ENCODE measurements at regions not wholly inside any gene's neighbourhood (a gene's known extent, or its start where the extent isn't known, plus 50 kb on each side); places are given as distances from the start of the nearest gene placed in this dataset.

DNA sequence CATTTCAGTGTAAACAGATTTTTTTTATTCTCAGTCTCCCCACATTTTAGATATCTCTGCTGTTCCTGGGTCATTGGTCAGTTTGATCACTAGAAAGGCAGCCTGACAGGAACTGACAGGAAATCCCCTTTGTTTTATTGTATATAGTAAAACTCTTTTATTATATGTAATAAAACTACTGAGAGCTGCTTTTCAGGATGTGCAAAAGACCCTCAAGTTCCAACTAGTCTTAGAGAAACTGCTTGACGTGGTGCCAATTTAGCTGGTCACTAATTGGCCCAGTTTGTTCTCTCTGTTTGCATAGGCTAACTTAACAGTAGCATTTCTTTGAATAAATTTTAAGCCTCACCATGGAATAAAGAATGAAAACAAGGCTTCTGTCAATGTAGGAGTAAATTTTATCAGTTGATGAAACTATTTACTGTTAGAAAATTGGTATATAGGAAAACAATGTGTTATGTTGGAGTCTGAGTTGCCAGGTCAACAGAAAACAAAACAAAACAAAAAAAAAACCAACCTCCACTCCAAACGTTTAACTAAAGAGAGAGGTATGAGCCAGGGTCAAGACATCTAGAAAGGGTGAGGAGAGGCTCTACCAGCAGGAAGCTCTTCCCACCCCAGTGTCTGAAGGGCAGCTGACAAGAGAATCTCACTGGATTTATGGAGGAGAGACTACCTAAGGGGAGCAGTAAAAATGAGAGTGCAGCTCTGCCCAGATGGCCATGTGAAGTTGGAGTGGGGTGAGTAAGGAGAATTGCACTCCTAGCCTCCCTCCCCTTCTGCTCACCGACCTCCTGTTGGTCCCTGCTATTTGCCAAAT is 184.6 kb downstream of the ST6GAL2 start:
- no peak for DNase-seq (ENCODE audit: low read depth, low spot score)
- no peak overlapping the region for H3K4me3 ChIP-seq (ENCODE audit: low read length)

DNA sequence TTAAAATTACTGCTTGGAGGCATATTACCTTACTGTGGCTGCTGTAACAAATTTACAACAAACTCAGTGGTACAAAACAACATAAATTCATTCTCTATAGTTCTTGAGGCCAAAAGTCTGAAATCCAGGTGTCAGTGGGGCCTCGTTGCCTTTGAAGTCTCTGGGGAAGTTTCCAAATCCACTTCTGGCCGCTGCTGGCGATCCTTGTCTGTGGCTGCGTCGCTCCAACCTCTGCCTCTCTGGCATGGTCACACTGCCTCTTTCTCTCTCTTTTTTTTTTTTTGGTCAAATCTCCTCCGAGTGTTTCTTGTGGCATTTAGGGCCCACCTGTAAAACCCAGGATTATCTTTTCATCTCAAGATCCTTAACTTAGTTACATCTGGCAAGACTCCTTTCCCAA is 182.8 kb downstream of the ST6GAL2 start:
- H3K4me3 ChIP-seq (ENCODE audit: low read length) = no peak overlapping the region
- no peak for DNase-seq (ENCODE audit: low read depth, low spot score)

DNA sequence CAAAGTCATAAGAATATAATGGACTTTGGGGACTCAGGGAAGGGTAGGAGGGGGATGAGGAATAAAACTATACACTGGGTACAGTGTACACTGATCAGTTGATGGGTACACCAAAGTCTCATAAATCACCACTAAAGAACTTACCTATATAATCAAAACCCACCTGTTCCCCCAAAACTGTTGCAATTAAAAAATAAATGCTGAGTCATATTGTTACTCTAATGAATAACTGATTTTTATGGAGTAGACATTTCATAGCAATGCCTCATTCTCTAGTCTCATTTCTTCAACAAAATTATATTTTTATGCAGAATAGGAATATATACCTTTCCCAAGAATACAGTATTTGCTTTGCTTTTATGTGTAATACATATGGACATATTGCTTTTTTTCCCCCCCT is 181.2 kb downstream of the ST6GAL2 start:
- no peak for DNase-seq (ENCODE audit: low read depth, low spot score)
- H3K4me3 ChIP-seq (ENCODE audit: low read length) = no peak overlapping the region

DNA sequence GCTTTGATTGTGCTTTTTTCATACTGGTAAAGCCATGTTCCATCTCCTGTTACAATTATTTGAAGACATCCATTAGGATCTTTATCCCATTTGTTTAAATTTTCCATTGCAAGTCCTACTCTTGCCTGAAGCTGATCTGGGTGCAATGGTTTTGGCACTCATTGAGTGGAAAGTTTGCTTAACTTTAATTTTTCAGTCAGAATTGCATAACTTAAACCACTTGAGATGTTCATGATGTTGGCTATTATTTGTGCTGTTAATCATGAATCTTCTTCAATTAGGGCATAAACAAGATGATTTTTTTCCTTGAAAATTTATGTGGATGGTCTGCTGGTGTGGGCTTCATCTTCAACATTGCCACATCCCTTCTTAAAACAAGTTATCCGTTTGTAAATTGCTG is 180.1 kb downstream of the ST6GAL2 start:
- no peak overlapping the region for H3K4me3 ChIP-seq (ENCODE audit: low read length)
- DNase-seq (ENCODE audit: low read depth, low spot score) = no peak

DNA sequence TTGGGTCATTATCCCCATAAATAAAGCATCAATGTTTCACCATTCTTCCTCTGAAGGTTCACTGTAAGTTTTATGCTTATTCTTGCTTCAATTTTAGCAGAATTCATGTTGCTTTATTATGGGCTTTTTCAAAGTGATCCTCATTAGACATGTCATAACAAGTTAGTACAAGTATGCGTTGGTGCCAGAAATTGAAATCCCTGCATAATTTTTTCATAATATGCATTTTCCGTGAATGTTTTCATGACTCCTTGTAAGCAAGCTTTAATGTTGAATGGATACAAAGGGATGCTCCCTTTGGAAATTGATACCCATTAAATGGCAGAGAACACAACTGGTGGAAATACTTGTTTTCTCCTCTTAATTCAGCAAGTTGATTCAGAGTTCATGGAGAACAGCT is 179.7 kb downstream of the ST6GAL2 start:
- H3K4me3 ChIP-seq (ENCODE audit: low read length) = no peak overlapping the region
- no peak for DNase-seq (ENCODE audit: low read depth, low spot score)

DNA sequence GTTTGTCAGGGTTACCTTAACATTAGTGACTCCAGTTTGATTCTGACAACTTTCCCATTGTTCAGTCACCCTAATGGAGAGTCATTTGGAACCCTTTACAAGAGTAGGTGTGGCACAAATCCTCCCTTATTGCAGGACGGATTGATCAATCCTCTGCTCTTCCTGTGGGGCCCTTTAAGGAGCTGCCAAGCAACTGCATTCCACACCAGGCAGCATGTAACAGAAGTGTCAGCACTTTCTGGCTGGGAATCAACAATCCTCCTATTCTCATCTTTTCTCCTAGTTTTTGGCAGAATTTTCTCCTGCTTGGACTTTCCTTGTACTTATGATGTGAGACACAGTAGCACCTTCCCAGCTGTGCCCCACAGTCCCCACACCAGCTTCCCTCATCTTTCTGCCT is 177.8 kb downstream of the ST6GAL2 start:
- no peak overlapping the region for H3K4me3 ChIP-seq (ENCODE audit: low read length)
- no peak for DNase-seq (ENCODE audit: low read depth, low spot score)

DNA sequence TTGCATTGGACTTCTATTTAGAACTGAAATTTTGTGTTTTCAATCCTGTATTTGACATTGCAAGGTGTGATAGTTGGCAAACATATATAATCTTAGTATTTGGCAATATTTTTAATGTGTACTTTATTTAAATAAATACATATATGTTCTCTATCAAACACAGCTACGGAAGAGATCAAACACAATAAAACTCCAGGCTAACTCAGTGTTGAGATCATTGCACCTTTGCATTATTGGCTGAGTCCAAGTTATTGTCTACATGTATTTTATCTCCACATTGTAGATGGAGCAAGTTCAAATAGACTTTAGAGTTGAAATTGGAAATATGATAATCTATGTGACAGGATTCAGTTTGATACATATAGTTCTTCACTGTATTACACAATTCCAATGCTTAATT is 176.7 kb downstream of the ST6GAL2 start:
- no peak overlapping the region for H3K4me3 ChIP-seq (ENCODE audit: low read length)
- DNase-seq (ENCODE audit: low read depth, low spot score) = no peak

DNA sequence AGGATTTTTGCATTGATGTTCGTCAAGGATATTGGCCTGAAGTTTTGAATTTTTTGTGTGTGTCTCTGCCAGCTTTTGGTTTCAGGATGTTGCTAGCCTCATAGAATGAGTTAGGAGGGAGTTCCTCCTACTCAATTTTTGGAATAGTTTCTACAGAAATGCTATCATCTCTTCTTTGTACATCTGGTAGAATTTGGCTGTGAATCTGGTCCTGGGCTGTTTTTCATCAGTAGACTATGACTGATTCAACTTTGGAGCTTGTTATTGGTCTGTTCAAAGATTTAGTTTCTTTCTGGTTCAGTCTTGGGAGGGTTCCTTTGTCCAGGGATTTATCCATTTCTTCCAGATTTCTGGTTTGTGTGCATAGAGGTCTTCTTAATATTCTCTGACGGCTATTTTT is 166.7 kb downstream of the ST6GAL2 start:
- no peak for DNase-seq (ENCODE audit: low read depth, low spot score)
- H3K4me3 ChIP-seq (ENCODE audit: low read length) = no peak overlapping the region

DNA sequence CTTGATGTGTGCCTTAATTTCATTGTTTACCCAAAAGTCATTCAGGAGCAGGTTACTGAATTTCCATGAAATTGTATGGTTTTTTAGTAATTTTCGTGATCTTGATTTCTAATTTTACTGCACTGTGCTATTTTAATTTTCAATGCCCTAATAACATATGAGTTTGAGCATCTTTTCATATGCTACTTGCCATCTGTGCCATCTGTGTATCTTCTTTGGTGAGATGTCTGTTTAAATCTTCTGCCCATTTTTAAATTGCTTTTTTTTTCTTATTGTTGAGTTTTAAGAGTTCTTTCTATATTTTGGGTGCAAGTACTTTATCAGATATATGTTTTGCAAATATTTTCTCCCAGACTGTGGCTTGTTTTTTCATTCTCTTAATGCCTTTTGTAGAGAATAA is 165.9 kb downstream of the ST6GAL2 start:
- no peak for DNase-seq (ENCODE audit: low read depth, low spot score)
- H3K4me3 ChIP-seq (ENCODE audit: low read length) = no peak overlapping the region

DNA sequence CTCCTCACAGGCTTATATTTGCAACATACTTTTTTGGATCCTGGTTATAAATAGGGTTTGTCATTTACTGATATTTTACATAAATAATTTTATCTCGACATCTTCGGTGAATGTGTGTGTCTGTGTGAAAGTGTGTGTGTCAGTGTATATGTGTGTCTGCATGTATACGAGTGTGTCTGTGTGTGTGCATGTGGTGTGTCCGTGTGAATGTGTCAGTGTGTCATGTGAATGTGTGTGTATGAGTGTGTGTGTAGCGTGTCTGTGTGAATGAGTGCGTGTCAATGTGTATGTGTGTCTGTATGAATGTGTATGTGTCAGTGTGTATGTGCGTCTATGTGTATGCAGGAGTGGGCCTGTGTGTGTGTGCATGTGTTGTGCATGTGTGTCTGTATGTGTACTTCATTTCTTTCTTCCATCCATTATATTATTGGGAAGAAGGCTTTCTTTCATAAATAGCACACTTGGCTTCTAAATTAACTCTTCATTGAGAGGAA is 161.6 kb downstream of the ST6GAL2 start:
- DNase-seq (ENCODE audit: low read depth, low spot score) = no peak
- H3K4me3 ChIP-seq (ENCODE audit: low read length) = no peak overlapping the region

DNA sequence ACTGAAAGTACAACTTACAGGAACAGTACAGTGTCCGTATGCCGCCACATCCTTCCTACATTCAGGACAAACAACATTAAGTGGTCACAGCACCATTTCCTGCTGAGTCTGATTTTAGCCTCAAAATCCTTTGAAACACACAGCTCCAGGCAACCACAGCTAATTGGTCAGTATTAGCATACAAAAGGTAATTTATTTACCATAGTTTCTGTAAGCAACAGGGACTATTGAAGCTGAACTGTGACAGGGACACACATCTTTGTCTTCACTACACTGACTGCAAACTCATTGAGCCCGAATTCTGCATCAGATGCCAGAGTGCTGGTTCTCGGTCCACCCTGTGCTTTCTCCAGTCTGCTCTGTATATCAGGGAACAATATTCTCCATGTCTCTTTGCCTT is 151.8 kb downstream of the ST6GAL2 start:
- no peak overlapping the region for H3K4me3 ChIP-seq (ENCODE audit: low read length)
- no peak for DNase-seq (ENCODE audit: low read depth, low spot score)

DNA sequence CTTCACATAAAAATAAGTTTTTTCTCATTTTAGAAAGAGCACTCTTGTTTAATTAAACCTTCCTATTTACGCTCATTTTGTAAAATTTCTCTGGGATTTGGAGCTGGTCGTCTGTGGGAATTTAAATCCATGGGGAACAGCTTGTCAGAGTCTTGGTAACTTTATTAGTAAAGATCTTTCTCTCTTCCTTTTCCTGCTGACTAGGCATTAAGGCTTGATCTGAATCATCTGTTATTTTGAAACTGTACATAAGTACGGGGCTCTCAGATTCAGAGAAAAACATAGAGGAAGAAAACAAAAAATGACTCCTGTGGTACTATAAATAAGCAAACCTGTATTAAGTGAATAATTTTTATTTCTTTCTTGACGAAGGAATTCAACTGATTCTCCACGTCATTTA is 150.2 kb downstream of the ST6GAL2 start:
- no peak overlapping the region for H3K4me3 ChIP-seq (ENCODE audit: low read length)
- DNase-seq (ENCODE audit: low read depth, low spot score) = no peak

DNA sequence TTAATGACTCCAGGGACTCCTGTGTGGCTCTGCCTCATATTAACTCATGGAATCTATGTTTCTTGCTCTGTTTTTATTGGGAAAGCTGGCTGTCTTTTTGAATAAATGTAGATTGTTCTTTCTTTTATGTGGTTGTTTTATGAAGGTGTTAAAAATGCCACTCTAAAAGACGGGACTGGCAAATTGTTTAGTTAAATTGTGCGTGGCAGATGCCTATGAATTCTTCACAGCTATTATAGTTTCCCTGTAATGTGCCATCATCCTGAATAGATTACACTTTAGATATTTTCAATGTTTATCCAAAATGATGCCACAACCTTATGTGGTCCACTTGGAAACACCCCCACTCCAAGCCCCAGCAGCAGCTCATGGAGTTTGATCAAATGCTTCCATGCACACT is 149.7 kb downstream of the ST6GAL2 start:
- no peak for DNase-seq (ENCODE audit: low read depth, low spot score)

DNA sequence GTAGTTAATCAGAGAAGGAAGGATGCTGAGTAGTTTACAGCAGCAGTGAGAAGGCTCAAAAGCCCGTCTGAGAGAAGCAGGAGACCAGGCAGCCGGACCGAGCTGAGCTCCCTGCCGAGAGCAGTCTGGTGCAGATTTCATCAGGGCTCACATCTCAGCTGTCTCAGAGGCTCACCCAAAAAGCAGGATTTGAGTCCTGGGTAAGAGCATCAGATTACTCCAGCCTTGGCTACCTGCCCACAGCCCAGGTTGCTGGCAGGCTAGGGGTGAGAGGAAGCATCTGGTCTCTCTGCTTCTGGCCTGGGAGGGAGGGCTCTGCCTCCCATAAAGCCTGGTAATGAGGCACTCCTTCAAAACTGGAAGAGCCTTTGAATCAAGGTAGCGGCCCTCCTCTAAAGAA is 140.5 kb downstream of the ST6GAL2 start:
- DNase-seq (ENCODE audit: low read depth, low spot score) = no peak
- H3K4me3 ChIP-seq (ENCODE audit: low read length) = no peak overlapping the region

More for the DNA sequence above, 149.7 kb downstream of the ST6GAL2 start:
- H3K4me3 ChIP-seq (ENCODE audit: low read length) = no peak overlapping the region

DNA sequence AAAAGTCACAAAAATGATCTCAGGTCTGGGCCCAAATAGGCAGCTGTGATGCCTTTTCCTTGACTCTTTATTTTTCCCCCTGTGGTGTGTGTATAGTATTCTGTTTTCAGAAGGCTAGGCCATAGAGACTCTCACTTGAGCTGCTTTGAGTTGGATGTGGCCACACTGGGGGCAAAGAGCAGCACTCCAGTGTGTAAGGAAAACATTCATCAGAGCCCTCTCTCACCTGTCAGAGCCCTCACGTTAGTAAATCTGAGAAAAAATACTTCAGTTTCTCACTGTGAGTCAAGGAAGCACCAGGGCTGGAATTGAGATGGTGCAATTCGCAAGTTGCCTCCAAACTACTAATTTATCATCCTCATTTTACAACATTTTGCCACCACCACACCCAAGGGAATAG is 136.1 kb downstream of the ST6GAL2 start:
- DNase-seq (ENCODE audit: low read depth, low spot score) = no peak
- no peak overlapping the region for H3K4me3 ChIP-seq (ENCODE audit: low read length)
